KMS-11 (cell line): ENCODE measurements at regions not wholly inside any gene's neighbourhood (a gene's known extent, or its start where the extent isn't known, plus 50 kb on each side); places are given as distances from the start of the nearest gene placed in this dataset.

ENCODE experiments used
- H2AFZ ChIP-seq: fragments of 200-600 bp; sonication (generic); 2 replicates; pipeline ENCODE4 v1.6.1; 2016; ENCODE audit warnings: antibody characterized with exemption, mixed run types, low read depth
- H3K27ac ChIP-seq: fragments of 200-600 bp; sonication (generic); 2 replicates; pipeline ENCODE4 v1.6.1; 2016; ENCODE audit warnings: mild to moderate bottlenecking, mixed run types
- H3K27me3 ChIP-seq: fragments of 200-600 bp; sonication (generic); 2 replicates; pipeline ENCODE4 v1.6.1; 2017; ENCODE audit warnings: mild to moderate bottlenecking, low read depth, mixed run types, moderate library complexity; ENCODE audit not compliant: insufficient read depth
- H3K36me3 ChIP-seq: fragments of 200-600 bp; sonication (generic); 2 replicates; pipeline ENCODE4 v1.6.1; 2017; ENCODE audit warnings: mild to moderate bottlenecking, mixed run types; ENCODE audit not compliant: insufficient read depth
- H3K4me1 ChIP-seq: fragments of 200-600 bp; sonication (generic); 2 replicates; pipeline ENCODE4 v1.6.1; 2016; ENCODE audit warnings: mild to moderate bottlenecking, low read depth, mixed run types; ENCODE audit not compliant: poor library complexity, severe bottlenecking
- H3K4me2 ChIP-seq: fragments of 200-600 bp; sonication (generic); 2 replicates; pipeline ENCODE4 v1.7.0; 2016; ENCODE audit warnings: mild to moderate bottlenecking, mixed run types
- H3K4me3 ChIP-seq: fragments of 200-600 bp; sonication (generic); IDR thresholded peaks from 2 replicates; pipeline ENCODE4 v1.6.1; 2017; ENCODE audit warnings: low read depth, low read length, mixed read lengths; ENCODE audit not compliant: insufficient read depth
- H3K79me2 ChIP-seq: fragments of 200-600 bp; sonication (generic); 2 replicates; pipeline ENCODE4 v1.6.1; 2016; ENCODE audit warnings: low read depth, mixed run types; ENCODE audit not compliant: insufficient read depth
- H3K9ac ChIP-seq: fragments of 200-600 bp; sonication (generic); 2 replicates; pipeline ENCODE4 v1.6.1; 2016; ENCODE audit warnings: mild to moderate bottlenecking, mixed run types
- H4K20me1 ChIP-seq: fragments of 200-600 bp; sonication (generic); 2 replicates; pipeline ENCODE4 v1.6.1; 2016; ENCODE audit warnings: mild to moderate bottlenecking, mixed run types; ENCODE audit not compliant: insufficient read depth
- TF ChIP-seq, protein P1 (sequence below): fragments of 200-600 bp; sonication (generic); conservative IDR thresholded peaks from 2 replicates; pipeline ENCODE4 v1.6.1; 2017; ENCODE audit warnings: low read depth, mild to moderate bottlenecking, antibody characterized with exemption, low read length, moderate library complexity, mixed read lengths

DNA sequence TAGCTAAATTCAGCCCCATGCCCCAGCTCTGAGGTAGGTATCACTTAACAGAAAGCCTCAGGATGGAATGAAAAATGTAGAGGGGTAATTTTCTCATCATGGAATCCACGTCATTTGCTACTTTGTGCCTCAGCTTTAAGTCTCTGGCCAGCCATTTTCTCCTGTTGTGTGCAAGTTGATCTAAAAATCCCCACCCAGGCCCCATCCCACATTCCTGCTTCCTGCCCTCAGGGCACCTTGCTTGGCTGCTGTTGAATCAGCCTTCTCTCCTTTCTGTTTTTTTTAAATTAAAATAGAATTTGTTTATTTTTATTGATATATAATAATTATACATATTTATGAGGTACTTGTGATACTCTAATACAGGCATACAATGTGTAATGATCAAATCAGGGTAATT is 179.9 kb upstream of the TSHZ3 start:
- H3K27me3 ChIP-seq: no peaks in the 10 kb centered on the region
- no peak overlapping the region for H2AFZ ChIP-seq
- no peaks in the 10 kb centered on the region for H3K4me1 ChIP-seq
- H3K4me3 ChIP-seq: no peak overlapping the region
- no peak overlapping the region for H3K4me2 ChIP-seq
- H4K20me1 ChIP-seq: no peaks in the 10 kb centered on the region
- no peak overlapping the region for H3K9ac ChIP-seq
- H3K79me2 ChIP-seq: no peaks in the 10 kb centered on the region
- no peaks in the 10 kb centered on the region for H3K36me3 ChIP-seq
- TF ChIP-seq, protein P1, sequence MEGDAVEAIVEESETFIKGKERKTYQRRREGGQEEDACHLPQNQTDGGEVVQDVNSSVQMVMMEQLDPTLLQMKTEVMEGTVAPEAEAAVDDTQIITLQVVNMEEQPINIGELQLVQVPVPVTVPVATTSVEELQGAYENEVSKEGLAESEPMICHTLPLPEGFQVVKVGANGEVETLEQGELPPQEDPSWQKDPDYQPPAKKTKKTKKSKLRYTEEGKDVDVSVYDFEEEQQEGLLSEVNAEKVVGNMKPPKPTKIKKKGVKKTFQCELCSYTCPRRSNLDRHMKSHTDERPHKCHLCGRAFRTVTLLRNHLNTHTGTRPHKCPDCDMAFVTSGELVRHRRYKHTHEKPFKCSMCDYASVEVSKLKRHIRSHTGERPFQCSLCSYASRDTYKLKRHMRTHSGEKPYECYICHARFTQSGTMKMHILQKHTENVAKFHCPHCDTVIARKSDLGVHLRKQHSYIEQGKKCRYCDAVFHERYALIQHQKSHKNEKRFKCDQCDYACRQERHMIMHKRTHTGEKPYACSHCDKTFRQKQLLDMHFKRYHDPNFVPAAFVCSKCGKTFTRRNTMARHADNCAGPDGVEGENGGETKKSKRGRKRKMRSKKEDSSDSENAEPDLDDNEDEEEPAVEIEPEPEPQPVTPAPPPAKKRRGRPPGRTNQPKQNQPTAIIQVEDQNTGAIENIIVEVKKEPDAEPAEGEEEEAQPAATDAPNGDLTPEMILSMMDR: no peak
- no peak overlapping the region for H3K27ac ChIP-seq

DNA sequence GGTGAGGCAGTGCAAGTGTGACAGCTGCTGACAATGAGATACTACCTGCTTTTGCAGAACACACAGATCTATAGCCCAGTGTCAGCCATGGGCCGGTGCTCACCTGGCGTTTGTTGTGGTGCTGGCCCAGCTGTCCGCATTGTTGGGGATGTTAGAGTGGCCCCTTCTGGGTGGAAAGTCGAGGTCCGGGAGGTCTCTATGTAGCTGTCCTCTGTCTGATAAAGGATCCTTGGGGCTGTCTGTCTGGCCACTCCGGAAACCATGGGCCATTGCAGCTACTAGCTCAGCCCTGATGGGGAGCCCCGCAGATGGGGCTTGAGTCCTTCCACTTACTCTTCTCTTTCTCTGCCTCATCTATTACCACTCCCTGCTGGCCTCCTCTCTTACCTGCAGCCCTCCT is 181.5 kb upstream of the TSHZ3 start:
- Histone ChIP-seq H2AFZ (no peak overlapping the region), H3K27ac (no peak overlapping the region), H3K4me3 (no peak overlapping the region), H3K4me2 (no peak overlapping the region), H3K27me3 (no peaks in the 10 kb centered on the region), H4K20me1 (no peaks in the 10 kb centered on the region), H3K4me1 (no peaks in the 10 kb centered on the region), H3K9ac (no peak overlapping the region), H3K36me3 (no peaks in the 10 kb centered on the region), H3K79me2 (no peaks in the 10 kb centered on the region)
- TF ChIP-seq, protein P1: no peak

DNA sequence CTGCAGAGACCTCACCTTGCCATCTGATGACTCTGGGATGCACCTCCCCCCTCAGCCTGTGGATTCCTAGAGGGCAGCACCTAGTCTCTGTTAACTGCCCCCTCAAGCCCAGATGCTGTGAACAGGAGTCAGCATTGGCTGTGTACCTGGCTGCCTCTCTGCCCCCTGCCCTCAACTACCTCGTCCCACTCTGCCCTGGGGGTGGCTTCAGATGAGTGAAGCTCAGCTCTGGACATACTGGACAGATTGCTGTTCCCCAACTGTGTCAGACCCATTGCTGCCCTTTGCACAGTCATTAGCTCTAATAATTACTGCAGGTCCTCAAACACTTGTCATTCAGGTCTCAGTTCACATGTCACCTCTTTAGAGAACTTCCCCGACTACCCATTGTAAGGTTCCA is 182.1 kb upstream of the TSHZ3 start:
- TF ChIP-seq, protein P1: no peak
- H3K4me1 ChIP-seq: no peaks in the 10 kb centered on the region
- no peaks in the 10 kb centered on the region for H3K27me3 ChIP-seq
- H3K27ac ChIP-seq: no peak overlapping the region
- H3K4me3 ChIP-seq: no peak overlapping the region
- H3K4me2 ChIP-seq: no peak overlapping the region
- no peak overlapping the region for H3K9ac ChIP-seq
- no peaks in the 10 kb centered on the region for H3K79me2 ChIP-seq
- H4K20me1 ChIP-seq: no peaks in the 10 kb centered on the region
- H2AFZ ChIP-seq: no peak overlapping the region
- H3K36me3 ChIP-seq: no peaks in the 10 kb centered on the region

DNA sequence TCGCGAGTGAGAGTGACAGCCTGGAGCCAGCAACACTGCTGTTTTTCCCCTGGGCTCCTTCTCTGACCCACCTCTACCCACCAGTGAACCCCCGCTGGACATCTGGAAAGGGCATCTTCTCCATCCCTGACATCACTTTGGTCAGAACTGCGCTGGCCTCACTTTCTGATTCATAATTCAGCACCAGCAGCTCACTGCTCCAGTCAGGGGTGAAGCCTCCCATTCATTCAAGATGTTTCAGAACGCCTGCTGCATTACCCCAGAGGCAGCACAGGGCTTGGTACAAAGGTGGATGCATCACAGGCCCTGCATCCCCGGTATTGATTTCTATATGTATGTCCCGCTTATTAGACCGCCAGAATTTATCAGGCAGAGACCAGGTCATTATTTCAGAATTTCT is 182.8 kb upstream of the TSHZ3 start:
- no peaks in the 10 kb centered on the region for H3K79me2 ChIP-seq
- H3K9ac ChIP-seq: no peak overlapping the region
- no peaks in the 10 kb centered on the region for H4K20me1 ChIP-seq
- H3K27ac ChIP-seq: no peak overlapping the region
- TF ChIP-seq, protein P1: no peak
- H2AFZ ChIP-seq: no peak overlapping the region
- no peak overlapping the region for H3K4me3 ChIP-seq
- H3K4me2 ChIP-seq: no peak overlapping the region
- no peaks in the 10 kb centered on the region for H3K36me3 ChIP-seq
- no peaks in the 10 kb centered on the region for H3K4me1 ChIP-seq
- no peaks in the 10 kb centered on the region for H3K27me3 ChIP-seq

DNA sequence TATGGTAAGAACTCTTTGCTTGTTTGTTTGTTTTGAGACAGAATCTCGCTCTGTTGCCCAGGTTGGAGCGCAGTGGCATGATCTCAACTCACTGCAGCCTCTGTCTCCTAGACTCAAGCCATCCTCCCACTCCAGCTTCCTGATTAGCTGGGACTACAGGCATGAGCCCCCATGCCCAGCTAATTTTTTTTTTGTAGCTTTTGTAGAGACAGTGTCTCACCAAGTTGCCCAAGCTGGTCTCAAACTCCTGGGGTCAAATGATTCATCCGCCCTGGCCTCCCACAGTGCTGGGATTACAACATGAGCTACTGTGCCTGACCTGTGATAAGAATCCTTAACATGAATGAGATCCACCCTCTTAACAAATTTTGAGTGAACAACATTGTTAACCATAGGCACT is 183.9 kb upstream of the TSHZ3 start:
- H4K20me1 ChIP-seq: no peaks in the 10 kb centered on the region
- no peaks in the 10 kb centered on the region for H3K27me3 ChIP-seq
- H2AFZ ChIP-seq: no peak overlapping the region
- H3K9ac ChIP-seq: no peak overlapping the region
- H3K4me1 ChIP-seq: no peaks in the 10 kb centered on the region
- H3K27ac ChIP-seq: no peak overlapping the region
- H3K79me2 ChIP-seq: no peaks in the 10 kb centered on the region
- TF ChIP-seq, protein P1: no peak
- no peaks in the 10 kb centered on the region for H3K36me3 ChIP-seq
- no peak overlapping the region for H3K4me2 ChIP-seq
- no peak overlapping the region for H3K4me3 ChIP-seq
